CD8-positive, alpha-beta memory T cell (primary cell): ENCODE measurements at regions not wholly inside any gene's neighbourhood (a gene's known extent, or its start where the extent isn't known, plus 50 kb on each side); places are given as distances from the start of the nearest gene placed in this dataset.

Experiments used
- CTCF ChIA-PET: fragments of 350-600 bp; sonication (Branson Sonifier 250); formaldehyde crosslinking; loops from one replicate; lab custom pipeline; 2021; ENCODE audit warnings: antibody characterized with exemption; lab: Charles Lee
- POLR2A ChIA-PET: fragments of 350-600 bp; sonication (Branson Sonifier 250); formaldehyde crosslinking; loops from one replicate; lab custom pipeline; 2021; ENCODE audit warnings: antibody characterized with exemption; lab: Charles Lee
- DNase-seq, 5 donors: peaks; one replicate each; pipeline versions ENCODE4 v3.0.0 to v3.0.0-alpha.2; 2020 to 2022; ENCODE audit warnings: mixed read lengths in 1 of 5
- H3K27ac ChIP-seq: one replicate; pipeline ENCODE4 v1.7.0; 2013; ENCODE audit warnings: low read depth, mild to moderate bottlenecking, low read length, moderate library complexity
- H3K27me3 ChIP-seq: 2 replicates; pipeline ENCODE4 v1.7.0; 2013; ENCODE audit warnings: low read length, mild to moderate bottlenecking; ENCODE audit not compliant: insufficient read depth, poor library complexity, severe bottlenecking
- H3K36me3 ChIP-seq: 2 replicates; pipeline ENCODE4 v1.7.0; 2013; ENCODE audit warnings: mild to moderate bottlenecking, low read length, moderate library complexity; ENCODE audit not compliant: insufficient read depth
- H3K4me1 ChIP-seq: 2 replicates; pipeline ENCODE4 v1.7.0; 2013; ENCODE audit warnings: mild to moderate bottlenecking, low read length, moderate library complexity; ENCODE audit not compliant: insufficient read depth
- H3K4me3 ChIP-seq: 2 replicates; pipeline ENCODE4 v1.7.0; 2013; ENCODE audit warnings: mild to moderate bottlenecking, low read length
- H3K9me3 ChIP-seq: 2 replicates; pipeline ENCODE4 v1.7.0; 2013; ENCODE audit warnings: mild to moderate bottlenecking, low read length
- H3K27ac Mint-ChIP-seq, 8 donors: one replicate each; pipeline ENCODE4 v1.8.0; 2020 to 2021; ENCODE audit warnings: mixed read lengths in 8 of 8, mild to moderate bottlenecking in 6 of 8, inconsistent platforms in 3 of 8, moderate library complexity in 3 of 8
- H3K27me3 Mint-ChIP-seq, 2 donors: one replicate each; pipeline ENCODE4 v1.8.0; 2020 to 2021; ENCODE audit warnings: mixed read lengths in 2 of 2, mild to moderate bottlenecking in 1 of 2, moderate library complexity in 1 of 2
- H3K36me3 Mint-ChIP-seq, 3 donors: one replicate each; pipeline ENCODE4 v1.8.0; 2020 to 2021; ENCODE audit warnings: mixed read lengths in 3 of 3, inconsistent platforms in 1 of 3, mild to moderate bottlenecking in 1 of 3
- H3K4me1 Mint-ChIP-seq, 3 donors: one replicate each; pipeline ENCODE4 v1.8.0; 2020 to 2021; ENCODE audit warnings: mixed read lengths in 3 of 3, inconsistent platforms in 1 of 3, mild to moderate bottlenecking in 1 of 3
- H3K4me3 Mint-ChIP-seq, 7 donors: one replicate each; pipeline ENCODE4 v1.8.0; 2020 to 2021; ENCODE audit warnings: mixed read lengths in 7 of 7, mild to moderate bottlenecking in 6 of 7, moderate library complexity in 4 of 7, inconsistent platforms in 2 of 7
- H3K9me3 Mint-ChIP-seq, 5 donors: one replicate each; pipeline ENCODE4 v1.8.0; 2020 to 2022; ENCODE audit warnings: mixed read lengths in 5 of 5, mild to moderate bottlenecking in 3 of 5, moderate library complexity in 2 of 5, inconsistent platforms in 1 of 5

GRCh38 chr12:13561923-13562322 is 365.4 kb downstream of the EMP1 start:
- Mint-ChIP-seq H3K27me3 (no peaks in the 10 kb centered on the region), H3K27ac (no peak overlapping the region), H3K4me3 (no peak overlapping the region), H3K9me3 (peaks cover 0 to 3% (median 0%) of the 10 kb centered on the region in 5 donors), H3K36me3 (no peaks in the 10 kb centered on the region), H3K4me1 (no peaks in the 10 kb centered on the region)
- Histone ChIP-seq H3K4me3 (no peak overlapping the region), H3K27me3 (no peaks in the 10 kb centered on the region), H3K9me3 (no peaks in the 10 kb centered on the region), H3K27ac (no peak overlapping the region), H3K36me3 (no peaks in the 10 kb centered on the region), H3K4me1 (no peaks in the 10 kb centered on the region)
- DNase-seq: no peak
- CTCF ChIA-PET: no interaction called here
- POLR2A ChIA-PET: no interaction called here

DNA sequence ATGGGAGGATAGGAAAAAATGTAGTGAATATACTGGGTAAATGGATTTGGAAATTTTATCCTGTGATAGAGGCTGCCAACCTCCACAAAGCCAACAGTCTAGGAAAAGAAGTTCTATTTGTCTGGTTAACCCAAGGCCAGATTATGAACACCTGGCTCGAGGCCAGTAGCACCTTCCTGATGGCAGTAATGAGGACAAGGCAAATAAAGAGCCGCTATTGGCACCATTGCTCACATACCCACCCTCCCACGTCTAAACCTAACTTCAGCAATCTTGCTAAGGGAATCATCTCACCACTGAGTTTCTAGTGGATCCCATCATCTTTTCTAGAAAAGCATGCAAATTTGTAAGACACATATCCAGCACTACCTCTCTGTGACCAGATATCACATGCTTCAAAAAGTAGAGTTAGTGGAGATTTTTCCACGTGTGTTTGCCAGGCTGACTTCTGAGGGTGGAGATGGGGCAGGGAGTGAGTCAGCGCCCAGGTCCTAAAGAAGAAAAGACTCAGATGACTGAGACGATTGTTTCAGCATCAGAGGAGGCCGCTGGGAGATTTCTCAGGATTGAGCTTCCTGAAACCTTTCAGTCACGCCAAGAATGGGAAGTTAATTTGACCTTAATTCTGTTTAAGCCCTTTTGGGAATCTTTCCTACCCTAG is 362.9 kb downstream of the EMP1 start:
- CTCF ChIA-PET: no interaction called here
- H3K4me3 Mint-ChIP-seq: no peak overlapping the region
- no peak overlapping the region for H3K27ac Mint-ChIP-seq

GRCh38 chr12:13552830-13553229 is 356.3 kb downstream of the EMP1 start:
- Mint-ChIP-seq H3K27ac (no peak overlapping the region), H3K36me3 (peaks cover 0 to 1% (median 0%) of the 10 kb centered on the region in 3 donors), H3K4me3 (no peak overlapping the region), H3K9me3 (no peaks in the 10 kb centered on the region), H3K4me1 (no peaks in the 10 kb centered on the region), H3K27me3 (peaks cover 2 to 4% of the 10 kb centered on the region in 2 donors)
- Histone ChIP-seq H3K36me3 (no peaks in the 10 kb centered on the region), H3K9me3 (no peaks in the 10 kb centered on the region), H3K4me3 (no peak overlapping the region), H3K4me1 (no peaks in the 10 kb centered on the region), H3K27me3 (no peaks in the 10 kb centered on the region), H3K27ac (no peak overlapping the region)
- no peak for DNase-seq
- ChIA-PET CTCF (no interaction called here), POLR2A (no interaction called here)

More for the DNA sequence above, 362.9 kb downstream of the EMP1 start:
- Histone ChIP-seq H3K9me3 (no peaks in the 10 kb centered on the region), H3K27ac (no peak overlapping the region), H3K4me1 (no peaks in the 10 kb centered on the region), H3K36me3 (no peaks in the 10 kb centered on the region), H3K27me3 (no peaks in the 10 kb centered on the region), H3K4me3 (no peak overlapping the region)
- no peaks in the 10 kb centered on the region for H3K27me3 Mint-ChIP-seq
- DNase-seq: no peak
- peaks cover 0 to 3% (median 0%) of the 10 kb centered on the region in 5 donors for H3K9me3 Mint-ChIP-seq
- POLR2A ChIA-PET: no interaction called here
- no peaks in the 10 kb centered on the region for H3K4me1 Mint-ChIP-seq
- H3K36me3 Mint-ChIP-seq: no peaks in the 10 kb centered on the region

- Histone ChIP-seq H3K27me3 (no peaks in the 10 kb centered on the region), H3K4me3 (no peak overlapping the region), H3K27ac (no peak overlapping the region), H3K36me3 (no peaks in the 10 kb centered on the region), H3K4me1 (no peaks in the 10 kb centered on the region), H3K9me3 (no peaks in the 10 kb centered on the region)
- no peaks in the 10 kb centered on the region for H3K4me1 Mint-ChIP-seq
- DNase-seq: no peak
- H3K36me3 Mint-ChIP-seq: peaks cover 0 to 1% (median 0%) of the 10 kb centered on the region in 3 donors
- POLR2A ChIA-PET: no interaction called here
- peaks cover under 1 to 9% of the 10 kb centered on the region in 2 donors for H3K27me3 Mint-ChIP-seq
- no peak overlapping the region for H3K4me3 Mint-ChIP-seq
- no peak overlapping the region for H3K27ac Mint-ChIP-seq
- H3K9me3 Mint-ChIP-seq: no peaks in the 10 kb centered on the region
- CTCF ChIA-PET: no interaction called here
These were observed 350.8 kb downstream of the EMP1 start for GRCh38 chr12:13547283-13547682.

GRCh38 chr12:13546231-13546630 is 349.7 kb downstream of the EMP1 start:
- CTCF ChIA-PET: no interaction called here
- Histone ChIP-seq H3K36me3 (no peaks in the 10 kb centered on the region), H3K27me3 (no peaks in the 10 kb centered on the region), H3K9me3 (no peaks in the 10 kb centered on the region), H3K4me3 (no peak overlapping the region), H3K27ac (no peak overlapping the region), H3K4me1 (no peaks in the 10 kb centered on the region)
- POLR2A ChIA-PET: no interaction called here
- Mint-ChIP-seq H3K27ac (no peak overlapping the region), H3K4me1 (no peaks in the 10 kb centered on the region), H3K9me3 (no peaks in the 10 kb centered on the region), H3K27me3 (peaks cover 0 to 6% of the 10 kb centered on the region in 2 donors), H3K36me3 (peaks cover 0 to 1% (median 0%) of the 10 kb centered on the region in 3 donors), H3K4me3 (no peak overlapping the region)
- DNase-seq: no peak

DNA sequence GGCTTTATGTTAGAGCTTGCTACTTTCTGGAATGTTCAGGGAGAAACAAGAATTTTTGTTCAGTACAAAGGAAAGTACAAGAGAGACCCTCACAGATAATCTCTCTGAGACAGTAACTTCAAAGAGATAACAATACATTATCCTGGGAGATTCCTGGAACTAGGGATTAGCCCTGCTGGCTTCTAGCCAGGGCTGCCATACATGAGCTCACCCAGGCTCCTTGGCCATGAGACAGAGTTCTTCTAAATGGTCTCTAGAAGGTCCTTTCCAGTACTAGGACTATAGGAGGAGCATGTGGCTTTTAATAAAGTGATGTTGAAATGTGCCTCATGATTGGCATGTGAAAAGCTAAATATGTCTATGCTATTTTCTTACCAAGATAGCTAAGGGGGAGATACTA is 342.5 kb downstream of the EMP1 start:
- no peaks in the 10 kb centered on the region for H3K27me3 ChIP-seq
- no peak overlapping the region for H3K27ac ChIP-seq
- Mint-ChIP-seq H3K4me1 (no peaks in the 10 kb centered on the region), H3K36me3 (no peaks in the 10 kb centered on the region), H3K27ac (no peak overlapping the region), H3K27me3 (peaks cover 0 to 2% of the 10 kb centered on the region in 2 donors), H3K9me3 (peaks cover 0 to 2% (median 0%) of the 10 kb centered on the region in 5 donors), H3K4me3 (no peak overlapping the region)
- no peaks in the 10 kb centered on the region for H3K4me1 ChIP-seq
- CTCF ChIA-PET: no interaction called here
- H3K4me3 ChIP-seq: no peak overlapping the region
- H3K9me3 ChIP-seq: no peaks in the 10 kb centered on the region
- H3K36me3 ChIP-seq: no peaks in the 10 kb centered on the region
- DNase-seq: no peak
- POLR2A ChIA-PET: no interaction called here

DNA sequence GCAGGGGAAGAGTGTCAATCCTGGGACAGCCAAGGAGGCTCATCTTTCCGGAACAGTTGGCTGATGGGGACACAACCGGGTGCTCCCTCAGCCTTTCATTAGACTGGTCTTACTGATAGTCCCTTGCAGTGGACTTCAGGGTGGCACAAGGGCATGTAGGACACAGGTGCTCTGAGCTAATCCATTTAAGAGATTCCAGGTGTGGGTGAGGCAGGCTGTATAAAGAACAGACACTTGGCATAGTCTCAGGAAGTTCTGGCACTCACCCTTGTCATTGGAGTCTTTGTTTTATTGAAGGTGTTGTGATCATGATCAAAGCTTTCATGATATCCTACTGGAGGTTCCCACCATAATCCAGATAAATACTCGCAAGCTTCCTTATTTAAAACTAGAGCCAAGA is 341.6 kb downstream of the EMP1 start:
- Mint-ChIP-seq H3K27me3 (peaks cover 0 to 2% of the 10 kb centered on the region in 2 donors), H3K36me3 (no peaks in the 10 kb centered on the region), H3K4me1 (no peaks in the 10 kb centered on the region), H3K9me3 (peaks cover 0 to 2% (median 0%) of the 10 kb centered on the region in 5 donors), H3K4me3 (no peak overlapping the region), H3K27ac (no peak overlapping the region)
- Histone ChIP-seq H3K4me1 (no peaks in the 10 kb centered on the region), H3K27ac (no peak overlapping the region), H3K9me3 (no peaks in the 10 kb centered on the region), H3K36me3 (no peaks in the 10 kb centered on the region), H3K27me3 (no peaks in the 10 kb centered on the region), H3K4me3 (no peak overlapping the region)
- ChIA-PET CTCF (no interaction called here), POLR2A (no interaction called here)
- no peak for DNase-seq

DNA sequence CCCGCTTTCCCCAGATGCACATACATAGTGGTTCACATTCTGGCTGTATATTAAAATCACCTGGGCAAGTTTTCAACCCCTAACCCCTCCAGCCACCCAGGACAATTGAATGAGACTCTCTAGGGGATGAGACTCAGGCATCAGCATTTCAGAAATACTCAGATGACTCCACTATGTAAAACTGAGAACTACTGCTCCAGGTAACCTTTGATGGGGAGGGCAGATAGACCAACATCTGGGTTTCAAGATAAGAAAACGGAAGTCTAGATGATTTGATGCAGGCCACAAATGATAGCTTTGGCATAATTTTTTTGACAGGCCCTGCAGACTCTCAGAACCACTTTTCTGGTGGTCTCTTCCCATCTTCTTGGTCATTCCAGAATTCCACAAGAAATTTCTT is 341.1 kb downstream of the EMP1 start:
- peaks cover 0 to 2% of the 10 kb centered on the region in 2 donors for H3K27me3 Mint-ChIP-seq
- no peaks in the 10 kb centered on the region for H3K4me1 Mint-ChIP-seq
- no peaks in the 10 kb centered on the region for H3K36me3 ChIP-seq
- ChIA-PET POLR2A (no interaction called here), CTCF (no interaction called here)
- no peak overlapping the region for H3K4me3 ChIP-seq
- no peaks in the 10 kb centered on the region for H3K4me1 ChIP-seq
- H3K27ac Mint-ChIP-seq: no peak overlapping the region
- no peaks in the 10 kb centered on the region for H3K27me3 ChIP-seq
- no peak overlapping the region for H3K27ac ChIP-seq
- no peak for DNase-seq
- no peaks in the 10 kb centered on the region for H3K9me3 ChIP-seq
- peaks cover 0 to 2% (median 0%) of the 10 kb centered on the region in 5 donors for H3K9me3 Mint-ChIP-seq
- no peaks in the 10 kb centered on the region for H3K36me3 Mint-ChIP-seq
- no peak overlapping the region for H3K4me3 Mint-ChIP-seq
